Activated naive CD8-positive, alpha-beta T cell treated with anti-CD3 and anti-CD28 coated beads, Interleukin-2, amount 10 ng/mL, durations not matched to agents 7 days and 5 days (primary cell): ENCODE measurements at regions not wholly inside any gene's neighbourhood (a gene's known extent, or its start where the extent isn't known, plus 50 kb on each side); places are given as distances from the start of the nearest gene placed in this dataset.

Source experiments
- ATAC-seq: fragments of 150-1000 bp; cut with Tn5 transposase; one replicate; pipeline ENCODE4 v1.10.0; 2021; ENCODE audit warnings: low read depth, moderate library complexity
- POLR2A ChIA-PET: fragments of 350-600 bp; sonication (Branson Sonifier 250); formaldehyde crosslinking; loops from one replicate; lab custom pipeline; 2021; ENCODE audit warnings: antibody characterized with exemption; lab: Charles Lee
- DNase-seq: peaks from one replicate; pipeline ENCODE4 v3.0.0; 2021
- H3K27ac Mint-ChIP-seq: one replicate; pipeline ENCODE4 v1.8.0; 2022; ENCODE audit warnings: mild to moderate bottlenecking, mixed read lengths
- H3K27me3 Mint-ChIP-seq: one replicate; pipeline ENCODE4 v1.8.0; 2022; ENCODE audit warnings: mild to moderate bottlenecking, moderate library complexity, mixed read lengths
- H3K36me3 Mint-ChIP-seq: one replicate; pipeline ENCODE4 v1.8.0; 2021; ENCODE audit warnings: mild to moderate bottlenecking, mixed read lengths
- H3K4me1 Mint-ChIP-seq: one replicate; pipeline ENCODE4 v1.8.0; 2021; ENCODE audit warnings: mixed read lengths
- H3K4me3 Mint-ChIP-seq: one replicate; pipeline ENCODE4 v1.8.0; 2022; ENCODE audit warnings: mild to moderate bottlenecking, moderate library complexity, mixed read lengths
- H3K9me3 Mint-ChIP-seq: one replicate; pipeline ENCODE4 v1.8.0; 2021; ENCODE audit warnings: mixed read lengths

GRCh38 chr13:73902296-73902695 is 231.9 kb downstream of the KLF12 start:
- Mint-ChIP-seq H3K9me3 (no peaks in the 10 kb centered on the region), H3K4me1 (peaks cover 3% of the 10 kb centered on the region), H3K36me3 (peaks cover 16% of the 10 kb centered on the region), H3K4me3 (no peak overlapping the region), H3K27me3 (no peaks in the 10 kb centered on the region), H3K27ac (no peak overlapping the region)
- DNase-seq (no peak), ATAC-seq (no peak)
- POLR2A ChIA-PET = no interaction called here

DNA sequence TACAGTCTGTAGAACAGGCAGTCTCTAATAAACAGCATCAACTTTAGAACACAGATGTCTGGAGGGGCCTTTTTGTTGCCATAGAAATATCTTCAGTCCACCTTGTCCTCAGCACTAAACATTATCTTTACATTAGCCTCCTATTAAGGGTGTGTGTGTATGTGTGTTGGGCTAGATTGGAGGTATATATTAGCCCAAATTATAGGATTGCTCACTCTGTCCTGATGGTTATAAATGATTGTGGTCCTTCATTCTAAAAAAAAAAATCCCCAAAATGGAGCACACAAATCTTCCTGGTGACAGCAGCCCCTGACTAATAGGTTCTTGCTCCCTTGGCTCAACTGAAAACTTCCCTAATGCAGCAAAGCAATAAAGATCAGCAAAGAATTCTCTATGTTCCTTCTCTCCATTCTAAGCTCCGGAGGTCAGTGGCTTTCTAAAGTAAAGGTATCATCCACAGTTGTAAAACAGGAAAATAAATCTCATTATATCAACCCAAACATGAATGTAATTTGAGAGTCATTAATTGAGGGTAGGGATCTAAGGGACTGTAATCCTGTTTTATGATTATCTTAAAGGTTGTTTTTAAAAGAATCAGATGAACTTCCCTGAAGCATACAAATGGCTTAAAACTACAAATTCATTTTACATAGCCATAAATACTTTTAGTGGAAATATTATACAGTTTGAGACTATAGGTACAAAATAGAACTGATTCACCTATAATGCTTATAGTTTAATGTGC is 232.7 kb downstream of the KLF12 start:
- Mint-ChIP-seq H3K36me3 (peaks cover 17% of the 10 kb centered on the region), H3K4me3 (no peak overlapping the region), H3K27me3 (no peaks in the 10 kb centered on the region), H3K4me1 (peaks cover 3% of the 10 kb centered on the region), H3K9me3 (no peaks in the 10 kb centered on the region), H3K27ac (no peak overlapping the region)
- DNase-seq = no peak
- POLR2A ChIA-PET = no interaction called here
- no peak for ATAC-seq

DNA sequence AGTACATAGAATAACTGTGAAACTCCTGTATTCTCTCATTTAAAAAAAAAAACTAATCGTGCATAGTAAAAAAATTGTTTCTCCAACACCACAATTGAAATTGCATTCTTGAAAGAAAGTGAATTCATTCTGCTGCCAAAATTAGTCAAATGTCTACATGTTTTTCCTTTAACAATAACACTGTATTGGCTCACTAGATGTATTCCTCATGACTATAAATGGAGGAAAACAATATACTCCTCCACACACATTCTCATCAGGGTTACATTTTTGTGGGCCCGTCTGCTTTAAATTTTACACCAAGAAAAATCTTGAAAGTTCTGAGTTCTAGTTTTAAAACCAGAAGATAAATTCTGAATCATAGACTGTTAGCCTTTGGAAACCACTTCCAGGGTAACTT is 233.6 kb downstream of the KLF12 start:
- ATAC-seq (no peak), DNase-seq (no peak)
- Mint-ChIP-seq H3K27me3 (no peaks in the 10 kb centered on the region), H3K9me3 (no peaks in the 10 kb centered on the region), H3K4me1 (peaks cover 3% of the 10 kb centered on the region), H3K27ac (no peak overlapping the region), H3K36me3 (peaks cover 17% of the 10 kb centered on the region), H3K4me3 (no peak overlapping the region)
- POLR2A ChIA-PET = no interaction called here

DNA sequence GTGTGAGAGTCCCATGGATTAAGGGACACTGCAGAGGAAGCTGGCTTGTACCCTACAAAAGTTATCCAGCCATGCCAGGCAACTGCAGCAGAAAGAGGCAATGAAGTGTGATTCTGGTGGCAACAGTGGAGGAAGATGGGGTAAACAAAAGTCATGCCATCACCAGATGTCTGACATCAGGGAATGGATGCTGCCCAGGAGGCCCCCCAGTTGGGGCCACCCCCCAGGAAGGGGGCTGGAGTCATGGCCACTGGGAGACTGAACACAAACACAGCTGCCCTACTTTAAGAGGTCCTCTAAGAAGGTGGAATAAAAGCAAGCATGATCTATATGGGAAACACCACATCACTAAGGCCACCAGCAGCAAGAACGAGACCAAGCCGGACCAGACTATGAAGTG is 235.3 kb downstream of the KLF12 start:
- ATAC-seq = no peak
- Mint-ChIP-seq H3K27me3 (no peaks in the 10 kb centered on the region), H3K4me3 (no peak overlapping the region), H3K9me3 (no peaks in the 10 kb centered on the region), H3K27ac (no peak overlapping the region), H3K36me3 (peaks cover 17% of the 10 kb centered on the region), H3K4me1 (peaks cover 3% of the 10 kb centered on the region)
- POLR2A ChIA-PET = no interaction called here
- DNase-seq = no peak

- H3K9me3 Mint-ChIP-seq = no peaks in the 10 kb centered on the region
- POLR2A ChIA-PET = no interaction called here
- H3K36me3 Mint-ChIP-seq = peaks cover 20% of the 10 kb centered on the region
- H3K4me3 Mint-ChIP-seq = no peak overlapping the region
- H3K27me3 Mint-ChIP-seq = no peaks in the 10 kb centered on the region
- H3K27ac Mint-ChIP-seq = no peak overlapping the region
- H3K4me1 Mint-ChIP-seq = peaks cover 3% of the 10 kb centered on the region
- no peak for ATAC-seq
- DNase-seq = no peak
These were observed 235.9 kb downstream of the KLF12 start for GRCh38 chr13:73898276-73898675.

- no peaks in the 10 kb centered on the region for H3K27me3 Mint-ChIP-seq
- H3K36me3 Mint-ChIP-seq = peaks cover 16% of the 10 kb centered on the region
- ATAC-seq = no peak
- POLR2A ChIA-PET = no interaction called here
- H3K9me3 Mint-ChIP-seq = no peaks in the 10 kb centered on the region
- no peak overlapping the region for H3K27ac Mint-ChIP-seq
- DNase-seq = no peak
- peaks cover 5% of the 10 kb centered on the region for H3K4me1 Mint-ChIP-seq
- H3K4me3 Mint-ChIP-seq = no peak overlapping the region
These were observed 239.1 kb downstream of the KLF12 start for GRCh38 chr13:73894995-73895571.

DNA sequence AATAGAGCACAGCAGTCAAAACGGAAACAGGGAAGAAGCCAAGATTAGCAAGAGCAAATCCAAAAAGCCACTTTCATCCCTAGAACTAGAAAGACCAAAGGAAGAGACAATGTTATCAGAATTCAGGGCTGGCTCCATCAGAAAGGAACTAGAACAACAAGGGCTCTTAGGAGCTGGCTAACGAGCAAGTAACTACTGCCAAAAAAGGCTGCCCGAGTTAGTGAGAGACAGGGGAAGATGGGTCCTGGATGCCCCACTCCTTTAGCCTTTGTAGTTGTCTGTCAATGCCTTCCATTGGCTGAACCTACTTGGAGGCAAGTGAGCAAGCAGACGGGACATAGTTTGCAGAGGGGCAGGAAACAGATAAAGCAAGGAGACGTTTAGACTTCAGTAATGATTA is 240.4 kb downstream of the KLF12 start:
- H3K9me3 Mint-ChIP-seq = no peaks in the 10 kb centered on the region
- no peak overlapping the region for H3K4me3 Mint-ChIP-seq
- no peaks in the 10 kb centered on the region for H3K27me3 Mint-ChIP-seq
- peaks cover 4% of the 10 kb centered on the region for H3K4me1 Mint-ChIP-seq
- no peak overlapping the region for H3K27ac Mint-ChIP-seq
- POLR2A ChIA-PET = no interaction called here
- no peak for DNase-seq
- ATAC-seq = no peak
- H3K36me3 Mint-ChIP-seq = peaks cover 10% of the 10 kb centered on the region

DNA sequence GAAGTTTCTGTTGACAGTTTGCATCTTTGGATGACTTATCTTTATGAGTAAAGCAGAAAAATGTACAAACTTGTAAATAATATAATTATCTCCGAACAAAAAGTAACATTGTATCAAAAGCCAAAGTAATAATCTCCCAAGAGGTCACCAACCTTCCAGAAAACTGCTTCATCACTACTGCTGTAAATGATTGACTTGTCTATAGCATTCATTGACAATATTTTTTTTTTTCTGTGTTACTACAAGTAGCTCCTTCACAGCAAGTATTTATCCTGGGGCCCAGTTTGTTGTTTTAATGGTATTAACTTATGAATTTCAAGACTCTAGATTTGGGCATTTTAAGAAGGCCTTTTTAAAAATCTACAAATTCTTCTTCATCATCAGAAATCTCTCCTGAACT is 242.4 kb downstream of the KLF12 start:
- DNase-seq (no peak), ATAC-seq (no peak)
- POLR2A ChIA-PET = no interaction called here
- peaks cover 2% of the 10 kb centered on the region for H3K4me1 Mint-ChIP-seq
- H3K9me3 Mint-ChIP-seq = peaks cover 2% of the 10 kb centered on the region
- H3K36me3 Mint-ChIP-seq = peaks cover 10% of the 10 kb centered on the region
- H3K27me3 Mint-ChIP-seq = no peaks in the 10 kb centered on the region
- H3K27ac Mint-ChIP-seq = no peak overlapping the region
- no peak overlapping the region for H3K4me3 Mint-ChIP-seq

- no peak for DNase-seq
- Mint-ChIP-seq H3K36me3 (peaks cover 36% of the 10 kb centered on the region), H3K27me3 (no peaks in the 10 kb centered on the region), H3K4me1 (peaks cover 3% of the 10 kb centered on the region), H3K27ac (no peak overlapping the region), H3K4me3 (no peak overlapping the region), H3K9me3 (peaks cover 7% of the 10 kb centered on the region)
- POLR2A ChIA-PET = no interaction called here
- ATAC-seq = no peak
These were observed 251.0 kb downstream of the KLF12 start for GRCh38 chr13:73883162-73883561.

GRCh38 chr13:73880365-73880764 is 253.8 kb downstream of the KLF12 start:
- no peak for DNase-seq
- Mint-ChIP-seq H3K27me3 (no peaks in the 10 kb centered on the region), H3K9me3 (peaks cover 5% of the 10 kb centered on the region), H3K36me3 (peaks cover 26% of the 10 kb centered on the region), H3K4me3 (no peak overlapping the region), H3K4me1 (peaks cover 3% of the 10 kb centered on the region), H3K27ac (no peak overlapping the region)
- no peak for ATAC-seq
- POLR2A ChIA-PET = no interaction called here

DNA sequence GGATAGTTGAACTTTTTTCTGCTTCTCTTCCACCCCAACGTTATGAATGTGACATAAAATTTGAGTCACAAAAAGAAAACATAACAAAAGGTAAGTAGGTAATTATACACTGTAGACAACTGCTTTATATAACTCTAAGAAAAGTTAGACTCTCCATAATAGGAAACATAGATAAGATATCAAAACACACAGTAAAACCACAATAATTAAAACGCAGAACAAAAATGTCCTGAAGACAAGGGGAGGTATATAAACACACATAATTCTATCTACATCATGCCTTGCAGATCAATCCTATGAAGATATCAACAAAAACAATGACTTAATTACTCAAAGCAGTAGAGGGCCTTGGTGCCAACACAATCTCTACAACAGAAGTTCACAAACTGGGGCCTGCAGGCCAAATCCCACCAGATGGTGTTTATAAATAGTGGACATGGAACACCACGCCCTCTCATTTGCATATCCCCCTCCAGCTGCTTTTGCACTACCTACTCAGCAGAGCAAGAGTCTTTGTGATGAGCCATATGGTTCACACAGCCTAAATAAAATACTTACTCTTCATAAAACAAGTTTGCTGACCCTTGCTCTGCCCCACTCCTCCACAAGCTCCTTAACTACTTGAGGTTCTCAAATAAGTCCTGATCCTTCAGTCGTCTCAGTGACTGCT is 254.7 kb downstream of the KLF12 start:
- no peak for ATAC-seq
- Mint-ChIP-seq H3K4me1 (peaks cover 3% of the 10 kb centered on the region), H3K36me3 (peaks cover 20% of the 10 kb centered on the region), H3K27ac (no peak overlapping the region), H3K4me3 (no peak overlapping the region), H3K27me3 (no peaks in the 10 kb centered on the region), H3K9me3 (peaks cover 5% of the 10 kb centered on the region)
- no peak for DNase-seq
- POLR2A ChIA-PET = no interaction called here

- H3K9me3 Mint-ChIP-seq = peaks cover 5% of the 10 kb centered on the region
- POLR2A ChIA-PET = no interaction called here
- ATAC-seq (no peak), DNase-seq (no peak)
- H3K27me3 Mint-ChIP-seq = no peaks in the 10 kb centered on the region
- peaks cover 18% of the 10 kb centered on the region for H3K36me3 Mint-ChIP-seq
- no peak overlapping the region for H3K27ac Mint-ChIP-seq
- no peak overlapping the region for H3K4me3 Mint-ChIP-seq
- H3K4me1 Mint-ChIP-seq = peaks cover 3% of the 10 kb centered on the region
These were observed 256.8 kb downstream of the KLF12 start for GRCh38 chr13:73877399-73877798.

DNA sequence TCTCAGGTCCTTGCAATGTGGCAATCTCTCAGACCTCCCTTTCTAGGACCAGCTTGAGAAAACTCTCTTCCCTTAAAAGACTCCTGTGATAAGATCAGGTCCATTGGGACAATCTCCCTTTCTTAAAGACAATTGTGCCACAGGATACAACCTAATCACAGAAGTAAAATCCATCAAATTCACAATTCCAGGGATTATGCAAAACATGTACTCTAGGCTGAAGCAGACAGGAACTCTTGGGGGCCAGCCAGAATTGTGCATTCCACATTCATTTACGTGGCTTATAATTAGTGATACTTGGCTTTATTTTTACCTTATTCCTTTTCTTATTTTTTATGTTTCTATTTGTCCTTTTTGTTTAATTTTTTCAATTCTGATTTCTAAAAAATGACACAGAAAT is 257.9 kb downstream of the KLF12 start:
- Mint-ChIP-seq H3K4me3 (no peak overlapping the region), H3K27ac (no peak overlapping the region), H3K9me3 (peaks cover 5% of the 10 kb centered on the region), H3K27me3 (no peaks in the 10 kb centered on the region), H3K36me3 (peaks cover 20% of the 10 kb centered on the region), H3K4me1 (peaks cover 5% of the 10 kb centered on the region)
- ATAC-seq = no peak
- no peak for DNase-seq
- POLR2A ChIA-PET = no interaction called here
